Stomach (tissue), 4 donors: ENCODE measurements at regions not wholly inside any gene's neighbourhood (a gene's known extent, or its start where the extent isn't known, plus 50 kb on each side); places are given as distances from the start of the nearest gene placed in this dataset.
"Not testable (repeated sequence)": the region's sequence is repeated elsewhere in the genome, so short reads cannot be mapped to it uniquely, and the experiment has no call there.

Experiments
- CTCF ChIP-seq, 7 experiments: fragments of 450-650 bp in 4 of 7; fragments of 200-600 bp in 3 of 7; sonication (generic) in 3 of 7; IDR thresholded peaks; one replicate each; pipeline ENCODE4 v1.5.1; 2016 to 2019; ENCODE audit warnings: antibody characterized with exemption in 7 of 7, control low read depth in 2 of 7, mild to moderate bottlenecking in 1 of 7
- EP300 ChIP-seq: sonication (generic); formaldehyde crosslinking; IDR thresholded peaks from one replicate; pipeline ENCODE4 v1.6.1; 2017; ENCODE audit warnings: antibody characterized with exemption
- POLR2A ChIP-seq, 4 donors: fragments of 450-650 bp; IDR thresholded peaks; one replicate each; pipeline ENCODE4 v1.6.1; 2016; ENCODE audit warnings: antibody characterized with exemption in 4 of 4, control low read depth in 2 of 4, mild to moderate bottlenecking in 1 of 4, moderate library complexity in 1 of 4
- POLR2AphosphoS5 ChIP-seq, 3 donors: sonication (generic); formaldehyde crosslinking; IDR thresholded peaks; one replicate each; pipeline ENCODE4 v1.6.1; 2016; ENCODE audit warnings: antibody characterized with exemption in 3 of 3

GRCh38 chr18:42552559-42552958, 562.9 kb downstream of the RIT2 start:
- not testable (repeated sequence) for TF ChIP-seq CTCF (IDR thresholded peaks at IDR 0.05); POLR2AphosphoS5 (IDR thresholded peaks at IDR 0.05); POLR2A (IDR thresholded peaks at IDR 0.05); EP300
